Temporal lobe (tissue), 1 donor: ENCODE measurements at regions not wholly inside any gene's neighbourhood (a gene's known extent, or its start where the extent isn't known, plus 50 kb on each side); places are given as distances from the start of the nearest gene placed in this dataset. TPM values are rescaled to one million over a fixed set of nuclear protein-coding genes. Genes with fewer than 3 reads are reported as not detected.

Experiments
- small RNA-seq: library from RNA; depleted of rRNA; stranded (forward); fragments of <200 nt; gene quantifications from one replicate; pipeline ENCODE3, GENCODE V24; 2014; ENCODE audit warnings: low replicate concordance

Small RNA genes in the stretch of these regions (small RNA-seq; reads per million reads assigned to genes)
- not detected for gene SEM1P1
